ENCODE measurements at regions not wholly inside any gene's neighbourhood (a gene's known extent, or its start where the extent isn't known, plus 50 kb on each side); places are given as distances from the start of the nearest gene placed in this dataset.

DNA sequence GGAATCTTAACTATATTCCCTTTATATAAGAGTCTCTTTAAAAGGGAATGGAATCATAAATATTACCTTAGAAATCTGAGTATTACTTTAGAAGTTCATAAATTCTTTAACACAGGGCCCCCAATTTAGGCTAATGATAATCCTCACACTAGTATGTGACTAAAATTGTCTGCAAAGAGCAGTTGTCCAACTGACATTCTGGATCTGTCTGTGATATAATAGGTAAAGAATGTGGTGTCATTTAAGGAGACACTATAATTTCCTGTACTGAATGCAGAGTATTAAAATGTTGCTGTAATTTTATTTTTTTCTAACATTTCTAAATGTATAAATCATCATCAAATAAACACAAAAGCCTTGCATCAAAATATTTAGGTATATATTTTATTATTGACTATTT, 128.5 kb upstream of the DST start:
- DNase-seq (ENCODE audit: low read depth in 2 of 3, low spot score in 1 of 3), result no peak

DNA sequence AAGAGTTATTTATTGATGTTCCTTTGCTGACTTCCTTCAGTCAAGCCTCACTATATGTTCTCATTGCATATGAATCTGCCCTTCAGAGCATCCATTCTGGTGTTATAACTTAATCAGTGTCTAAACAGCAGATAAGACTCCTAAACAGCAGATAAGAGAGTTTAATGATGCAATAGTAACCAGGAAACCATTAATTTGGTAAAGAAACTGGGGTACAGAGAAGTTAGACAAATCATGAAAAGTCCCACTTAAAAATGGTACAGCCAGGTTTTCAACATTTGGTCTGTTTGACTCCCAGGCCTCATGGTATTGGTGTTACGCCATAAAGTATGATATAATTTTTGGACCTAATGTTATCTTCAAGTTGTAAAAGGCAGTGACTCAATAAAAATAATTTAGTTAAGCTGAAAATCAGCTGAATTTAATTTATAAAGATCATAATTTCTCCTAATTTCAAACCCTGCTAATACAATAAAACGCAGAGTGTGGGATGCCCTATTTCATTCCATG, 127.4 kb upstream of the DST start:
- no peak for DNase-seq (ENCODE audit: low read depth in 2 of 3, low spot score in 1 of 3)

DNA sequence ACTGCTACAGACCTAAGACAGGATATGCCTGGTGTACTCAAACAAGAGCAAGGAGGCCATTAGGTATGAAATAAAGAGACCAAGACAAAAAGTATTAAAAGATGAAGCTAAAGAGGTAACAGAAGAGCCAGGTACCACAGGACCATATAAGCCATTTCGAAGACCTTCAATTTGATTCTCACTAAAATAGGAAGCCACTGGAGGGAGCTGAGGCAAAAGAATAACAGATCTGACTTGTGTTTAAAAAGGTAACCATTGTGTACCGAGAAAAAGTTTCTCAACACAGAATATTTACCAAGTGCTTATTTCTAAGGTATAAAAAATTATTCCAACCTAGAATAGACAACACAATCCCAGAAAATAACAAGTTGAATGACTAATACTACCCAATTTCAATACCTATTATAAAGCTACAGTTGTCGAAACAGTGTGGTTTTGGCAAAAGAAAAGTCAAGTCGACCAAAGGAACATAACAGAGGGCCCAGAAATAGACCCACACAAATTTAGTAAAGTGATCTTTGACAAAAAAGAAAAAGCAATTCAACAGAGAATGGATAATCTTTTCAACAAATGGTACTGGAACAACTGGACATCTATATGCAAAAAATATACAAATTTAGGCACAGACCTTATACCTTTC, 125.3 kb upstream of the DST start:
- no peak for DNase-seq (ENCODE audit: low read depth in 2 of 3, low spot score in 1 of 3)

DNA sequence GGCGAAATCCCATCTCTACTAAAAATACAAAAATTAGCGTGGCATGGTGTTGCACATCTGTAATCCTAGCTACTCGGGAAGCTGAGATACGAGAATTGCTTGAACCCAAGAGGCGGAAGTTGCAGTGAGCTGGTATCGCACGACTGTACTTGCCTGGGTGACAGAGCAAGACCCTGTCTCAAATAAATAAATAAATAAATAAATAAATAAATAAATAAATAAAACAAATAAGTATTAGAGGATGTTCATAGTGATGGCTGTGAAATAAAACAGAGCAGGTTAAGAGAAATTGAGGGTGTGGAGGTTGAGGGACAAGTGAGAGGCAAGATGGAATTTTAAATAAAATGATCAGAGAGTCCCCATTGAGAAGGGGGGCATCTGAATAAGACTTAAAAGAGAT, 124.7 kb upstream of the DST start:
- DNase-seq (ENCODE audit: low read depth in 2 of 3, low spot score in 1 of 3), result no peak

DNA sequence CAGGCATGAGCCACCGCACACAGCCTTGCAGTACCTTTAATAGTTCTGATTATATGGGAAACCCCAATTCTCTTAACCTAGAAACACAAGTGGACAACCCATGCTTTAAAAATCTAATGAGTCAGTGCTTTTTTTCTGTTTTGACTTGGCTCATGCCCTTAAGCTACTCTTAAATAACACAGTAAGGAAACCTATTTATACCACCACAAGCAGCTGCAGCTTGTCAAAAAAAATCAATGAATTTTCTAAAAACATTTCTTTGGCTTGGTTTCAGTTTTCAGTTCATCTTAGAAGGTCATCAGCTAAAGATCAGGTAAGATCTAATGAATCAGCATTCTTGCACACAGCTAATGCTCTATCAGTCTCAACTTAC, 124.1 kb upstream of the DST start:
- DNase-seq (ENCODE audit: low read depth in 2 of 3, low spot score in 1 of 3), result no peak

DNA sequence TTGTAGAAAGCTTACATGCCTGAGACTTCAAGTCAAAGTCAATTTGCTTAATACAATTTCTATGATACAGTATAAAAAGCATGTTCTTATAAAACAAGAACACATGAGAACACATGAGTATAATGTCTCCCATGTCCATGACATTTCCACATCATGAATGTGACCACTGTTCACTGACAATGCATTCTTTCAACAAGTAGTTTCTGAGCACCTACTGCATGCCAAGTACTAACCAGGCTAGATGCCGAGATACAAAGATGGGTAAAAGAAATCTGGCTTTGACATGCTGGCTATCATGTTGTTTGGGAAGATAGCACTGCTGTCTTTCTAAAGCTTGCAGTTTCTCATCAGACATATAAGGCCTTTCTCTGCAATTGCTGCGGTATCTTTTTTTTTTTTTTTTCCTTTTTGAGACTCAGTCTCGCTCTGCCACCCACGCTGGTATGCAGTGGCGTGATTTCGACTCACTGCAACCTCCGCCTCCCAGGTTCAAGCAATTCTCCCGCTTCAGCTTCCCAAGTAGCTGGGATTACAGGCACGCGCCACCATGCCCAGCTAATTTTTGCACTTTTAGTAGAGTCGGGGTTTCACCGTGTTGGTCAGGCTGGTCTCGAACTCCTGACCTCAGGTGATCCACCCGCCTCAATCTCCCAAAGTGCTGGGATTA, 123.6 kb upstream of the DST start:
- DNase-seq (ENCODE audit: low read depth in 2 of 3, low spot score in 1 of 3), result no peak

DNA sequence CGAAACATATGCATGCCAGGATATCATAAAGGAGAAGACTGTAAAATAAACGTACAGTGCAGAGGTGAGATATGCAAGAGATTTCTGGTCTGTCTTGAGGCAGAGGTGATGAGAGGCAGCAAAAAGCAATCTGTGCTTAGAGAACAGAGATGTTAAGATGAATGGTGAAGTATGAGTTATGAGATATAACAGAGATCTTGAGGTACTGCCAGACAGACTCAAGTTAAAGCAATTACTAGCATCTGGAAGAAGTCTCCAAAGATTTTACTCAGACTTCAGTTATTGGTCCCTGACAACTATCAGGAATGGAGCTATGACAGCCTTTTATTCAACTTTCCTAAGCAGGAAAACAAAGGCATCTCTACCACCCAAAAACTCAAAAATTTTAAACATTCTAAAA, 122.8 kb upstream of the DST start:
- DNase-seq (ENCODE audit: low read depth in 2 of 3, low spot score in 1 of 3), result no peak

DNA sequence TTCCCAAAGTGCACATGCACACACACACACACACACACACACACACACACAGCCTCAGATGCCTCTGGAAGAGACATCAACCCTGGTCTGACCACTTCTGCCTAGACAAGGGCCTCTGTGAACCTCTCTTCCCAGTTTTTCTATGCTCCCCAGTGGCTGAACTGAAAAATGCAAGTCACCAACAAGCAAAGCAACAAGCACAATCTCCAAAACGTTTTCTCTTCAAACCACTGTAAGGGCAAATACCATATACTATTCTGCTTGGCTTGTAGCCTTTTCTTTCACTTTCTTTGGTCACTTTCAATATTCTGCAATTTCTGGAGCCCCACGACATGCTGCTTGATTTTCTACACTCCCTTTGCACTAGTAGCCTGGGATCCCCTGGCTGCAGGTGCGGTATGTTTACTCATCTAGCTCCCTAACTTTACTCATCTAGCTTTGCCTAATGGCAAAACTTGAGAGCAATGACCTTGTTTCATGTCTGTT, 121.4 kb upstream of the DST start:
- DNase-seq (ENCODE audit: low read depth in 2 of 3, low spot score in 1 of 3), result no peak

DNA sequence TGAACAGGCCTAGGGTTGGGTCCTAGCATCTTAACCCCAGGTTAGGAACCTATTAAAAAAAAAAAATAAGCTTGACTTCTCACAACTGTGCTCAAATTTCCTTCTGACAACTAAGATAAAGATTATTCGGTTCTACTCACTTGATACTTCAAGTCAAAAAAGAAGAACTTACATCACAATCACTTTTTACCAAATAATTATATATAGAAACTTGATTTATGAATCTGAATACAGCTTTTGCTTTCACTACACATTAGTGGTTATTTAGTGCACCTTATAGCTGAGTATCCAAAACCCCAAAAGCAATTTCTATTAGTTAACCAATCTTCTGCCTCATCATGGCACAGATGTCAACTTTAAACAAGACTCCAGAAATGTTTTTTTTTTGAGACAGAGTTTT, 119.0 kb upstream of the DST start:
- DNase-seq (ENCODE audit: low read depth in 2 of 3, low spot score in 1 of 3), result no peak

DNA sequence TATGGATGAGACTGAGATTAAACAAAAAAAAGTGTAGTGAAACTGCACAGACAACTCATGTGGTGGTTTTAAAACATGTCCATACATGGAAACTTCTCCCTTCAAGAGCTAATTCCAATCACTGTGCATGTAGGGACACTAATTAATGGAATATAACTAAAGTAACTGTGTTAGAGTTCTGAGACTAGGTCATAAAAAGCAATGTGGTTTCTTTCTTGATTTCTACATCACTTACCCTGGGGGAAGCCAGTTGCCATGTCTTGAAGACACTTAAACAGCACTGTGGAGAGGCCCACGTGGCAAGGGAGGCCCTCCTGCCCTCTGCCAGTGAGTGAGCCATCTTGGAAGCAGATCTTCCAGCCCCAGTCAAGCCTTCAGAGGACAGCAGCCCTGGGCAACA, 118.2 kb upstream of the DST start:
- no peak for DNase-seq (ENCODE audit: low read depth in 2 of 3, low spot score in 1 of 3)

DNA sequence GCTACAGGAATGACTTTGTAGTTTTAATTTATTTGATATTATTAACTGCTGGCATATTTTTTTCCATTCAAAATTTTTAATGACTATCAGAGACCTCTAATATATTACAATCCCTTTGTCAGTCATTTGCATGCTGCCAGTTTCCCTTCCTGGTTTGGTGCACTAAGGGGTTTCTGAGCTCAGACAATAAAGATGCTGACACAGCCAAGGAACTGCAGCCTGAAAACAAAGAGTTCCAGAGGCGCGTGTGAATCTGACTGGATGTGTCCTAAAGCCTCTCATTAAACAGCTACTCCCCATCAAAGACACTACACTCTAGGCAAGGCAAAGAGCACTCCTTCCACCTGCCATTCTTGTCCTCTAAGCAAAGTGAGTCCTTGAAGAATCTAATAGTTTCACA, 116.8 kb upstream of the DST start:
- no peak for DNase-seq (ENCODE audit: low read depth in 2 of 3, low spot score in 1 of 3)

DNA sequence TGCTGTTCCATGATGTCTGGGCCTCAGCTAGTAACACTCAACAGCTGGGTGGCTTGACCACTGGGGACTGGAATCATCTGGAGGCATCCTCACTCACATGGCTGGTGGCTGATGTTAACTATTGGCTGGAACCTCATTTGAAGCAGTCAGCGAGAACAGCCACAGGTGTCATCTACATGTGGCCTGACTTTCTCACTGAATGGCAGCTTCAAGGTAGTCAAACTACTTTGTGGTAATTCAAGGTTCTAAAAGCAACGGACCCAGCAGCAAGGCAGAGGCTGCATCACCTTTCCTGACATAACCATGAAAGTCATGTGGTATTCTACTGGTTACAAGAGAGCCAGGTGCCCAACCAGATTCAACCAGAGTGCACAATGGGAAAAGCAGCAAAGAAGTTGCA, 115.9 kb upstream of the DST start:
- DNase-seq (ENCODE audit: low read depth in 2 of 3, low spot score in 1 of 3), result no peak

DNA sequence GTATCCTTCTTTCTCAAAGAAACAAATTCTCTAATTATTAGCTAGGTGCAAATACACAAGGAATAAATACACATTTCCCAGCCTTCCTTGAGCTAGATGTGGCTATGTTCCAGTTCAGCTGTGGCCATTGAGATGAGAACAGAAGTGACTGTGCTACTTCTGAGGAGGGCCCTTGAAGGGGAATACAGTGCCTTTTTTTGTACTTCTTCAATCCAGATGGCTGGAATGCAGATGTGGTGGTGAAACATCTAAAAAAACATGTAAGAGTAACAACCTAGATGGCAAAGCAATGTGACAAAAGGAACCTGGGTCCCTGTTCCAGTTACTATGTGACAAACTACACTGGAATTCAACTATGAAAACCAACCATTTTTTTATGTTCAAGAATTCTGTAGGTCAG, 115.4 kb upstream of the DST start:
- DNase-seq (ENCODE audit: low read depth in 2 of 3, low spot score in 1 of 3), result no peak

DNA sequence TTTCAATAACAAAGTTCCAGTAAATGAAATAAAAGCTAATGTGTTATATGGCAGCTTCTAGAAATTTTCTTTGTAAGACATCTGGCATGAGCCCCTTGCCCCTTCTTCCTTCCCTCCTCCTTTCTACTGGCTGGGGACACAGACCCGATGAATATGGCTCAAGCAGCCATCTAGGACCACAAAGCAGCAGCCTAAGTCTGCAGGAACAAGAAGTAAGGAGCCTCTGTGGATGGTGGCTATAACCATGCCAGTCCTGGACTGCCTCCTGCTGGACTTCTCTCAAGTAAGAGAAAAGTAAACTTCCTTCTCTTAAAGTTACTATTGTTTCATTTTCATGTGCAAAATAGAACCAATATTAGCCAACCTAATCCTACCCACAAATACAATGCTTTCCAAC, 114.9 kb upstream of the DST start:
- DNase-seq (ENCODE audit: low read depth in 2 of 3, low spot score in 1 of 3), result no peak

DNA sequence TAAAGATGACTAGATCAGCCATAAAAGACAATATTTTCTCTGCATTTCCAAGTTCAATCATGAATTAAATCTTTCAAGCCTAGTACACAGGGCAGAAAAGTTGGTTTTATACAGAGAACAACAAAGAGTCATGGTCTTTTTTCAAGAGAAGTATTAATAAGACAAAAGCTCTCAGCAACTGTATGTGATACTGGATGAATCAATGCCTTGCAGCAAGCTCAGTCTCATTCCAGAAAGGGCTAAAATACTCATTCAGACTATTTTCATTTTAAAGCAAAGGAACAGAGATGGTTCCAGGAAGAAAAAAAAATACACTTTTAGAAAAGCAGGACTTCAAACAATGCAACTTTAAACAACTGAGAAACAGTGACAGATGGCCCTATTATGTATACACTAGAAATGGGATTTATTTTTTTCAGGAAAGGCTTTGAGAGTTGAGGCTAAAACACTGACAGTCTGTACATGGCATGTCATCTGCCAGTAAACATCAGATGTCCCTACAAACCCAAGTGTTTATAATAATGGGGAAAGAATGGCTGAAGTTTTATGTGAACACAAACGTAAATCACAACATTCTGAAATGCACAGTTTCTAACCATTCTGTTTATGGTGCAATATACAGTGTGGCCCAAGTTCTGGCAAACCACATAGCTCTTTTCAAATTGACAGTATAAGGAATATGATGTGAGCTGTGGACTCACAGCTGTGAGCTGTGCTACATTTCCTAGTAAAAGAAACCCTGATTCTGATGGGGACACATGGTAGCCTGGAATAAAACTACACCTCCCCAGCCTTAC, 114.3 kb upstream of the DST start:
- no peak for DNase-seq (ENCODE audit: low read depth in 2 of 3, low spot score in 1 of 3)

DNA sequence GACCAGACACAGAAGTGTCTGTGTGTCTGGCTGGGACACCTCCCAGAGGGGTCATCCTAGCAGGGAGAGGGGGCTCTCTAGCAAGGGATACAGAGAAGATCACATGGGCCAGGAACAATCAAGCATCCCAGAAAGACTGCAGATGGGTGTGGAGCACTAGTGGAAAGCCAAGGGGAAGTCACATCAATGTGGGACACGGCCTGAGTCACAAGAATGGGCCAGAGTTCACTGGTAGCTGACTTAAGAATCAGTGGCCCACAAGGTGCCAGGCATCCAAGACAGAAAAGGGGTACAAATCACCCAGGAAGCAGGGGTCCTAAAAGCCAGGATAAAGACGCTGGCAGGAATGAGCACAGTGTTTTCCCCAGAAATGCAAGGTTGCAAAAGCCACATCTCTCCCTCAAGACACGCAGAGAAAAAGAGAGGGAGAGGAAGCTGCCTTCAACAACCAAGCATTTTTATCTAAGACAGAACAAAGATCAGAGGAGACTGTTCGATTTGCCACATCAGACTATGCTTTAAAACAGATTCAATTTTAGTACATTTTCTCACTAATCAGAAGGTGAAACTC, 113.6 kb upstream of the DST start:
- no peak for DNase-seq (ENCODE audit: low read depth in 2 of 3, low spot score in 1 of 3)

DNA sequence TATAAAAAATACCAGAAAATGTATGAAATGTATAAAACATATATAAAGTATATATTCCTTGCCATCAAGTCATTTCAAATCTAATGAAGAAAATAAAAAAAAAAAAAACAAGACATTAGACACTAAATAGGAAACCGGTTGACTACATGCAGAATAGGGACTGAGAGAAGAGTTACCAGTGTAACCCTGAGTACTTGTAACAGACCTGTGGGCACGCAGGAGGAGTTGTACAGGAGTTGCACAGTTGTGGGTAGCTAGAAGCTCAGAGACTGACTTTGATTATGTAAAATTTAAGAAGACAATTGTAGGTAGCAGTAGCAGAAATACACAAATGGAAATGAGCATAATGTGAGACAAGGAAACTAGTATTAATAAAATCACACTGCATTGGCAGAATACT, 112.4 kb upstream of the DST start:
- DNase-seq (ENCODE audit: low read depth in 2 of 3, low spot score in 1 of 3), result no peak

DNA sequence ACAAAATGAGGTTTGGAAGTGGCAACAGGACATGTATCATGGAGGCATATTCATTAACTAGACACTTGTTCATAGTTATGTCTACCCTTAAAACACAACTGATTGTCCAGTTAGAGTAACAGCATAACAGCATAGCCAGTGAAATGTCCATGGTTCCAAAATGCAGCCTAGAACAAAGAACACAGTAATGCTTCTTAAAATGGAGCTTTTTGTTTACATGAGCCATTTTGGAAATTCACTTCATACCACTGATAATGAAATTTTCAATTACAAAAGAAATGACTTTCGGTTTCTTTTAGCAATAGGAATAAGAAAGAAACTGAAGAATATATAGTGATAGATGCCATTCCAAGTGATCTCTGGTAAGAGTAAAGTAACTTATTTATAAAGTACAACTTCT, 111.1 kb upstream of the DST start:
- no peak for DNase-seq (ENCODE audit: low read depth in 2 of 3, low spot score in 1 of 3)

DNA sequence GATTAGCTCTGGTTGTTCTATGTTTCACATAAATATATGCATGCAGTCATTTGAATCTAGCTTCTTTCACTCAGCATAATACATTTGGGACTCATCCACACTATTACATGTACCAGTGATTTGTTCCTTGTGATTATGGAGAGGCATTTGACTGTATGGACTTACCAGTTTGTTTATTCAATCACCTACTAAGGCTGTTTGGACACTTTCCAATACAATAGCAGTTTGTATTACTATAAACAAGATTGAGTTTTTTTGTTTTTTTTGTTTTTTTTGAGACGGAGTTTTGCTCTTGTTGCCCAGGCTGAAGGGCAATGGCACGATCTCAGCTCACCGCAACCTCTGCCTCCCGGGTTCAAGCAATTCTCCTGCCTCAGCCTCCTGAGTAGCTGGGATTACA, 109.8 kb upstream of the DST start:
- DNase-seq (ENCODE audit: low read depth in 2 of 3, low spot score in 1 of 3), result no peak

DNA sequence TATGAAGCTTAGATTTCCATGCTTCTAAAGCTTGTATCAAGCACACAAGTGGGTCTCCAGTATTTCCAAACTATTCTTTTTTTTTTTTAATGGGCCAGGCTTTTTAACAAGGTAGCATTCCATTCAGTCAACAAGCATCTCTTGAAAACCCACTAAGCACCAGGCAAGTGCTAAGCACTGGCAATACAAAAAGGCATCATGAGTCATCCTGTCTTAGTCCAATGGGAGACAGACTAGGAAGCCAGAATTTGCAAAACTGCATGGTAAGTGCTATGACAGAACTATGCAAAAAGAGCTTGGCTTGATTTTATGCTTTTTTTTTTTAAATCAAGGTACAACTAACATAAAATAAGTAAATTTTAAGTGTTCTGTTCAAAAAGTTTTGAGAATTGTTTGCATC, 109.3 kb upstream of the DST start:
- DNase-seq (ENCODE audit: low read depth in 2 of 3, low spot score in 1 of 3), result no peak

DNA sequence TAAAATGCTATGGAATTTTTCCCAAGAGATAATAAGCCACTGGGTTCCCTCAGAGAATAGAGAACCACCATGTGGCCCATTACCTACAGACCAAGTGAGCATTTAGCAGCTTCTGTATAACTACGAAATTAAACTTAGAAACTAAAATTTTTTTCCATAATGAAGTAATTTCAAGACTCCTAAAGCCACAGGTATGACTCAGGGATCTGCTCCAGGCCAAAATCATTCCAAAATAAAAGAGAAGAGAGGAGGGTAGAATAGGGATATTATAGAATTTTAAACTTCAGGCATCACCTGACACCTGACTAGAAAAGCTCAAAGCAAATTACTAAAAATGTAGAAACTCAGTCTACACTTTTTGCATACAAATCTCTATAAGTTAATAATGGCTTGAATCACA, 108.9 kb upstream of the DST start:
- DNase-seq (ENCODE audit: low read depth in 2 of 3, low spot score in 1 of 3), result no peak

DNA sequence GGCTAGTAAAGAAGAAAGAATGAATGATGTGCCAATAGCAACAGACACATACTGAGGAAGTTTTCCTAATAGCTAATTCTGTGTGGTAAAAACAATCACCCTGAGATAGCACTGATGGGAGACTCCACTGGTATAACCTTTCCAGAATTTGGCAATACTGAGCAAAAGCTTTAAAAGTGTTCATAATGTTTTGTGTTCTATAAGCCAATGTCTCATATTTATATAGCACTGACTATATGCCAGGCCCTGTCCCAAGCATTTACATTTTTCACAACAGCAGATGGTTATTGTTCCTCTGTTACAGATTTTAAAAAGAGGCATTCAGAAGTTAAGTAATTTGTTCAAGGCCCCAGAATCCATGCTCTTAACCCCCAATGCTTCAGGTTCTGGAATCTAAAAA, 108.0 kb upstream of the DST start:
- no peak for DNase-seq (ENCODE audit: low read depth in 2 of 3, low spot score in 1 of 3)
